ENCODE measurements at regions not wholly inside any gene's neighbourhood (a gene's known extent, or its start where the extent isn't known, plus 50 kb on each side); places are given as distances from the start of the nearest gene placed in this dataset.
"Not testable (repeated sequence)": the region's sequence is repeated elsewhere in the genome, so short reads cannot be mapped to it uniquely, and the experiment has no call there.

DNA sequence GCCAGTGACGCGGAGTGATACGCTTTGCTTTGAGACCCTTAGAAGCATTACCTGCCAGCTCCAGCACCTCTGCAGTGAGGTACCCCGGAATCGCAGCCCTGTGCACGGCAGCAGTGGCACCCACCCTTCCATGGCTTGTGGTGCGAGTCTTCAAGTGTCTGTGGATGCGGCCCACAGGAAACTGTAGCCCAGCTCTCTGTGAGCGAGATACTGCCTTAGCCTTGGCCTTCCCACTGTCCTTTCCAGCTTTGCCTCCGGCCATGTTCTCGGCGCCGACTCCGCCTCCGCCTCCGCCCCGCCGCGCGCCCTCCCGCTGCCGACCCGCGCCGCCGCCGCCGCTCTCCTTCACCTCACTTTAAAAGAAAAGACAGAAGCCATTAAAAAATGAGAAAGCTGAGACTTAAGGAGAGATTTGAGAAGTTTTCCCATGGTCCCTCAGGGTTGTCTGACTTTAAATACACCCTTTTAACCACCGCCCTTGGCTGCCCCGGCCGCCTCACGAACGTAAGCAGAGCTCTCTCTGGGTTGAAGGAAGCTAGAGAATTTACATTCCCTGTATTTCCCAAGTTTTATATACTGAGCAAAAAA, 78.5 kb upstream of the FAM174B start:
- DNase-seq (ENCODE audit: insufficient read length, low spot score) (no peak), FAIRE-seq (no peak)
- TF ChIP-seq POLR2A (IDR thresholded peaks at IDR 0.05; ENCODE audit: low read depth, low read length): no peak

DNA sequence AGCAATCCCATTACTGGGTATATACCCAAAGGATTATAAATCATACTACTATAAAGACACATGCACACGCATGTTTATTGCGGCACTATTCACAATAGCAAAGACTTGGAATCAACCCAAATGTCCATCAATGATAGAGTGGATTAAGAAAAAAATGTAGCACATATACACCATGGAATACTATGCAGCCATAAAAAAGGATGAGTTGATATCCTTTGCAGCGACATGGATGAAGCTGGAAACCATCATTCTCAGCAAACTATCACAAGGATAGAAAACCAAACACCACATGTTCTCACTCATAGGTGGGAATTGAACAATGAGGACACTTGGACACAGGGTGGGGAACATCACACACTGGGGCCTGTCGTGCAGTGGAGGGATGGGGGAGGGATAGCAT, 83.7 kb upstream of the FAM174B start:
- not testable (repeated sequence) for DNase-seq (ENCODE audit: insufficient read length, low spot score); FAIRE-seq

DNA sequence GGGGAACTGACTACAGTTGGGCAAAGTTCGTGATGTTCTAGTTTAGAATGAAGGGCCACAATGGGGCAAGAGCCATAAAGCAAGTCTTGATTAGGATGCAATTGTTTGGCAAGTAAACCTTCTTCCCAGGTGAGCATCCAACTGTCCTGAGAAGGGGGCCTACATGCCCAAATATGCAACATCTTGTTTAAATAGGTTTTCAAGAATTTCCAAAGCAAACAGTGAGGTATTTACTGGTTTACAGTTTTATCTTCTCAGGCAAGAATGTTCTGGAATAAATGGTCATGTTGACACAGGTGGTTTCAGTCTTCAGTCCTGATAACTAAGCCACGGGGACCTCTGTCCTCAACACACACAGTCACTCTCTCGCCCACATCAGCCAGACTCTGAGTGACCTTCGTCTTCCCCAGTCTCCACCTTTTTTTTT, 90.3 kb upstream of the FAM174B start:
- FAIRE-seq (no peak), DNase-seq (ENCODE audit: insufficient read length, low spot score) (no peak)
- TF ChIP-seq POLR2A (IDR thresholded peaks at IDR 0.05; ENCODE audit: low read depth, low read length): no peak

DNA sequence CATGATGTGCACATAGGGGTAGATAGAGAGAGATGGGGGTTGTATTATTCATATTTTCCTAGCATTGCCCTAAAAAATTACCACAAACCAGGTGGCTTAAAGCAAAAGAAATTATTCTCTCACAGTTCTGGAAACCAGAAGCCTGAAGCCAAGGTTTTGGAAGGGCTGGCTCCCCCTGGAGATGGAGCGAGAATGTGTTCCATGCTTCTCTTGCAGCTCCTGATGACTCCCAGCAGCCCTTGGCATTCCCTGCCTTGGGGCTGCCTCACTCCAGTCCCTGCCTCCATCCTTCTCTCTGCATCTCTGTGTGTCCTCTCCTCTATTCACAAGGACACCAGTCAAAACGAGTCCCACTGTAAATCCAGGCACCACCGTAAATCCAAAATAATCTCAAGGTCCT, 91.5 kb upstream of the FAM174B start:
- FAIRE-seq (no peak), DNase-seq (ENCODE audit: insufficient read length, low spot score) (no peak)
- TF ChIP-seq POLR2A (IDR thresholded peaks at IDR 0.05; ENCODE audit: low read depth, low read length): no peak

DNA sequence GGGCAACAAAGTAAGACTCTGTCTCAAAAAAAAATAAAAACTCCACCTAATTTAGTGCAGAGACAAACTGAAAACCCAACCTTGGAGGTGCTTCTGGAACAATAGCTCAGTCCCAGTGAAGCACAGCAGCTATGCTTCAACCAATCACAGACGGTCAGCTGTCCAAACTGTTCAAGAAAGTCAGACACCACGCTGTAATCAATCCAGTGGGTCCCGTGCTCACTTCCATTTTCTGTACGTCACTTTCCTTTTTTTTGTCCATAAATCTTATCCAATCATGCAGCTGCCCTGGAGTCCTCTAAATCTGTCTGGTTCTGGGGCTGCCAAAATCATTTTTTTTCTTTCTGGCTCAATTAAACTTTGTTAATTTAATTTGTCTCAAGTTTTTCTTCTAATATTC, 93.6 kb upstream of the FAM174B start:
- no peak for DNase-seq (ENCODE audit: insufficient read length, low spot score)
- no peak for FAIRE-seq
- no peak for TF ChIP-seq POLR2A (IDR thresholded peaks at IDR 0.05; ENCODE audit: low read depth, low read length)

DNA sequence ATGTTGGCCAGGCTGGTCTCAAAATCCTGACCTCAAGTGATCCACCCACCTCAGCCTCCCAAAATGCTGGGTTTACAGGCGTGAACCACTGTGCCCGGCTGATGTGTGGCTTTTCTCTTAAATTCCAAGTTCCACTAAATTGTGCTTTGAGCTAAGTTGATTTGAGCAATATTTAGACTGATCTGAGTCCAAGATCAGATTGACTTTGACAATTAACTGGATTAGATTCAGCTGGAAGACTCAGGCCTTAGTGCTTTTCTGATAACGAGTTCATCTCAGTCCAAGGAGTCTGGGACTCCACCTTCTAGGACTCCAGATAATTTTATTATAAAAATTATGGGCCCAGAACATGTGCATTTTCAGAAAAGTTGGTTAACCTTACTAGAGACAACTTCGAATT, 94.4 kb upstream of the FAM174B start:
- FAIRE-seq: no peak
- no peak for TF ChIP-seq POLR2A (IDR thresholded peaks at IDR 0.05; ENCODE audit: low read depth, low read length)
- no peak for DNase-seq (ENCODE audit: insufficient read length, low spot score)

DNA sequence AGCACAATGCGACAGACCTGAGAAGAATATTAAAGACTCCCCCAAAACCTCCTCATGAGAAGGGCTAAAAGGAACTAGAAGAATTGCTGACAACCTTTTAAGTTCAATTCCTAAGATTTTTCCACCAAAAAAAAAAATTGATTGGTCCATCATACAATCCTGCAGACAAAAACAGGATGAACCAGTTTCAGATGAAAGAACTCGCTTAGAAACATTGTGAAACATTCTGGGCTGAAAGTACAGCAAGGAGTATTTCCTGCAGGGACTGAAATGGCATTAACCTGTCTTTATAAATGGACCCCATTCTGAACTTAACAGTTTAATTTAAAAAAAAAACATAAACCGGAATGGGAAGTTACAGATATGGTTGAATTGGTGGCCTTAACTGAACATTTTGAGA, 96.0 kb upstream of the FAM174B start:
- DNase-seq (ENCODE audit: insufficient read length, low spot score) (no peak), FAIRE-seq (no peak)
- no peak for TF ChIP-seq POLR2A (IDR thresholded peaks at IDR 0.05; ENCODE audit: low read depth, low read length)

DNA sequence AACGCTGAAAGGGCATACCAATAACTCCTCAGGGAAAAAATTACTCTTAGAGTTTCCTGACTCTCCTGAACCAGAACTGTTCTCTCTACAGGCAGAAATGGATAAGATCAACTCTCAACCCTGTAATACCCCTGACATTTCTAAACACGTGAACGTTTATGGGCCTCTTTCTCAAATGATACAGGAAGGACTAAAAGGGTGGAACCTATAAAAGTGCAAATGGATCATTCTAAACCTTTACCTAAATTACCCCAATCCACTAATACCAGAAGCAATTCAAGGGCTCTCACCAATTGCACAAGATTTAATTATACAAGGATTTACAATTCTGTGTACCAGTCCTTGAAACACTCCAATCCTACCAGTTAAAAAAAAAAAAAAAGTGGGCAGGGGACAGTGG, 98.0 kb upstream of the FAM174B start:
- no peak for TF ChIP-seq POLR2A (IDR thresholded peaks at IDR 0.05; ENCODE audit: low read depth, low read length)
- FAIRE-seq (no peak), DNase-seq (ENCODE audit: insufficient read length, low spot score) (no peak)

DNA sequence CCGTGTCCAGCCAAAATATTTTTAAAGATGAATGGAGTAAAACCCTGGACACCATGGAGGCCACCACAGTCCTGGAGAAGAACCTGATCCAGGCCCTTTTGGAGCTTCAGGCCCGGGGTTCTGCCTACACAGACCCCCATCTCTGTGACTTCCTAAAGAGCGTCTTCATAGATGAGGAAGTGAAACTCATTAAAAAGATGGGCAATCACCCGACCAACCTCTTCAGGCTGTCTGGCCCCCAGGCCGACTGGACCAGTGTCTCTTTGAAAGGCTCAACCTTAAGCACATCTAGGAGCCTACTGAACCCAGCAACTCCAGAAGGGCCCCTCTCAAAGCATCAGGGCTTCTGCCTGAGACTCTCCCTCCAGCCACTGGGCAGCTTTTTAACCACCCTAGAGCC, 107.9 kb upstream of the FAM174B start:
- TF ChIP-seq POLR2A (IDR thresholded peaks at IDR 0.05; ENCODE audit: low read depth, low read length): no peak
- DNase-seq (ENCODE audit: insufficient read length, low spot score) (no peak), FAIRE-seq (no peak)

DNA sequence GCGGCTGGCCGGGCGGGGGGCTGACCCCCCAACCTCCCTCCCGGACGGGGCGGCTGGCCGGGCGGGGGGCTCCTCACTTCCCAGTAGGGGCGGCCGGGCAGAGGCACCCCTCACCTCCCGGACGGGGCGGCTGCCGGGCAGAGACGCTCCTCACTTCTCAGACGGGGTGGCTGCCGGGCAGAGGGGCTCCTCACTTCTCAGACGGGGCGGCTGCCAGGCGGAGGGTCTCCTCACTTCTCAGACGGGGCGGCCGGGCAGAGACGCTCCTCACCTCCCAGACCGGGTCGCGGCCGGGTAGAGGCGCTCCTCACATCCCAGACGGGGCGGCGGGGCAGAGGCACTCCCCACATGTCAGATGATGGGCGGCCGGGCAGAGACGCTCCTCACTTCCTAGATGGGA, 112.6 kb upstream of the FAM174B start:
- not testable (repeated sequence) for FAIRE-seq; DNase-seq (ENCODE audit: insufficient read length, low spot score)

DNA sequence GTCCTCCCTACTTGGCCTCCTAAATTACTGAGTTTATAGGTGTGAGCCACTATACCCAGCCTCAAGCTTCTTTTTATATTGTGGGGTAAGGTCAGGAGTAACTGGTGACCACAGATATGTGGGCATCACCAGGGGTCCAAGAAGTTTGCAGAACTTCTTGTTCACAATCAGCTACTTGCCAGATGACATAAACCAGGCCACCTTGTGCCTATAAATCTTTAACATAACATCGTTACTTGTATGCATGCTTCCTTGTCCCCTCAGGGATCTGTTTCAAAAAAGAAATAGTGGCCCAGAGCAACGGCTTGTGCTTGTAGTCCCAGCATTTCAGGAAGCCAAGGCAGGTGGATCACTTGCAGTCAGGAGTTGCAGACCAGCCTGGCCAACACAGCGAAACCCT, 115.1 kb upstream of the FAM174B start:
- no peak for DNase-seq (ENCODE audit: insufficient read length, low spot score)
- FAIRE-seq: no peak
- TF ChIP-seq POLR2A (IDR thresholded peaks at IDR 0.05; ENCODE audit: low read depth, low read length): no peak

DNA sequence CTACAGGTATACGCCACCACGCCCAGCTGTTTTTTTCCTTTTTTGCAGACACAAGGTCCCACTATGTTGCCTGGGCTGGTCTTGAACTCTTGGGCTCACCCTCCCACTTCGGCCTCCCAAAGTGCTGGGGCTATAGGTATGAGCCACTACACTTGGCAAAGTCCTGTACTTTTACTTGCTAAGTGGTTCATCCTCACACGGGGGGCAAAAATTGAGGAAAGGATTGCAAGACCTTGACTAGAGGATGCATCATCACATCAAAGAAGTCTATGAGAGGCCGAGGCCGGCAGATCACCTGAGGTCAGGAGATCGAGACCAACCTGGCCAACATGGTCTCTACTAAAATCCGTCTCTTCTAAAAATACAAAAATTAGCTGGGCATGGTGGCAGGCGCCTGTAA, 116.5 kb upstream of the FAM174B start:
- FAIRE-seq: no peak
- no peak for DNase-seq (ENCODE audit: insufficient read length, low spot score)
- TF ChIP-seq POLR2A (IDR thresholded peaks at IDR 0.05; ENCODE audit: low read depth, low read length): no peak

DNA sequence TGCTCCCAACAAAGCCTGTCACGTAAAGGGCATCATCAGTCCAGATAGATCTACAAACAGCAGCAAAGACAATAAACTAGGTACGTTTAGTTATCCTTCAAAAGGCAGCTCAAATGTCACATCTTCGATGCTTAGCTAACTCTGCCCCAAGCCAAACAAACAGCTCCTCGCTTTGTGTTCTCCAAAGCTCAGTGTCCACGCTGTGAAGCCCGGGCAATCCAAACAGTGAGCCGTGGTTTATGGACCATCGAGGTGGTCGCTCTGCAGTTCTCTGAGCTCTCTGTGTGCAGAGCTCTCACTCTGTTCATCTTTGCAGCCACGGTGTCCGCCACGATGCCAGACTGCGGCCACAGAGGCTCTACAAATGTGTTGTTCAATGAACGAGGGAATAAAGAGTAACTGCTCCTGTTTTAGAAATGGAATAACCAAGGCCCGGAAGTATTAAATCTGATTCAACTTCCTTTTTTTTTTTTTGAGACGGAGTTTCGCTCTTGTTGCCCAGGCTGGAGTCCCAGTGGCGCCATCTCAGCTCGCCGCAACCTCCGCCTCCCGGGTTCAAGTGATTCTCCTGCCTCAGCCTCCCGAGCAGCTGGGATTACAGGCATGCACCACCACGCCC, 117.2 kb upstream of the FAM174B start:
- FAIRE-seq: no peak

DNA sequence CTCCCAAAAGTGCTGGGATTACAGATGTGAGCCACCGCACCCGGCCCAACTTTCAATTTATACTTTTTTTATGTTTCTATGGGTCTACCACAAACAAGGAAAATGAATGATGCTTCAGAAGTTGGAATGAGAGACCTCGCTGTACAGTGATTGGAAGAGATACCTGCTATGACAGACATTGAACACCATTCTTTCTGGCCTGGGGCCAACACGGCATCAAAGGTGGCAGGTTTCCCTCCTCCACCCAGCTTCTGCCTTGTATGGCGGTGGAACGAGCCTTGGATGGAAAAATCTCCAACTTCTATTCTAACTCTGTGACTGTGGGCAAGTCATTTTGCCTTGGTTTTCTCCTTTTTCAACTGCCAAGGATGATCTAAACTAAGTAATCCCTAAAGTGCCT, 117.8 kb upstream of the FAM174B start:
- no peak for FAIRE-seq
- no peak for DNase-seq (ENCODE audit: insufficient read length, low spot score)
- no peak for TF ChIP-seq POLR2A (IDR thresholded peaks at IDR 0.05; ENCODE audit: low read depth, low read length)

More for the DNA sequence above, 117.2 kb upstream of the FAM174B start:
- no peak for TF ChIP-seq POLR2A (IDR thresholded peaks at IDR 0.05; ENCODE audit: low read depth, low read length)
- DNase-seq (ENCODE audit: insufficient read length, low spot score): no peak

DNA sequence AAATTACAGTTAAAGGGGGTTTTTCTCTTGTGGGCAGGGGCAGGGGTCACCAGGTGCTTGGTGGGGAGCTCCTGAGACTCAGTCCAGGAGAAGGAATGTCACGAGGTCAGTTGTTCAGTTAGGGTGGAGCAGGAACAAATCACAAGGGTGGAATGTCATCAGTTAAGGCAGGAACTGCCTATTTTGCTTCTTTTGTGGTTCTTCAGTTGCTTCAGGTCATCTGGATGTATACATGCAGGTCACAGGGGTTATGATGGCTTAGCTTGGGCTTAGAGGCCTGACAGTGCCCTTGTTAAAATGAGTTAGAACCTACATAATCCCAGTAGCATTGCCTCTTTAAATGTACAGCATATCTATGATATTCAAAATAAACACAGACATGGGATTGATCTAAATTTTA, 120.2 kb upstream of the CHD2 start:
- no peak for FAIRE-seq
- no peak for TF ChIP-seq POLR2A (IDR thresholded peaks at IDR 0.05; ENCODE audit: low read depth, low read length)

DNA sequence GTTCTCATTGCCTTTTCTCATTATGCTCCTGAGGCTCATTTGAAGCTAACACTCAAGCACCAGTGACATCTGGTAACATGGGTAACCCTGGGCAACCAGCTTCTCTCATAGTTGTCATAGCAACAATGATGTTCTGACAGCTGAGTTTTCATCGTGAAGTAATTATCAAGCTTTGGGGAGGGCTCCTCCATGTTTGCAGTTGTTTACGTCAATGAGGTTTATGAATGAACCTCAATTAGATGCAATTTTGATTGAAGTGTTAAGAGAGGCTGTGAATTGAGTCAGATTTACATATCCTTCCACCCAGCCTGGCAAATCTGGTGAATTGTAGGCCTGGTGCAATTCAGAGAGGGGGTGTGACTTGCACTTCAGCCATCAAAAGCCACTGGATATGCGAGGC, 119.3 kb upstream of the CHD2 start:
- DNase-seq (ENCODE audit: insufficient read length, low spot score): no peak
- no peak for FAIRE-seq
- TF ChIP-seq POLR2A (IDR thresholded peaks at IDR 0.05; ENCODE audit: low read depth, low read length): no peak

More for the DNA sequence above, 120.2 kb upstream of the CHD2 start:
- no peak for DNase-seq (ENCODE audit: insufficient read length, low spot score)
